GM18909 (cell line): ENCODE measurements at regions not wholly inside any gene's neighbourhood (a gene's known extent, or its start where the extent isn't known, plus 50 kb on each side); places are given as distances from the start of the nearest gene placed in this dataset.
"Not testable (repeated sequence)": the region's sequence is repeated elsewhere in the genome, so short reads cannot be mapped to it uniquely, and the experiment has no call there.

ENCODE experiments used
- ATAC-seq: cut with Tn5 transposase; IDR thresholded peaks from one replicate; pipeline ENCODE4 v1.9.1; 2021; ENCODE audit warnings: mild to moderate bottlenecking; ENCODE audit not compliant: unreplicated experiment, poor library complexity

- ATAC-seq = not testable (repeated sequence)
Observed at GRCh38 chr1:120609015-120609573, 114.7 kb upstream of the NBPF26 start.

- not testable (repeated sequence) for ATAC-seq
Observed at GRCh38 chr1:120609834-120610233, 113.9 kb upstream of the NBPF26 start.

- ATAC-seq = not testable (repeated sequence)
Observed at GRCh38 chr1:120614931-120615639, 108.7 kb upstream of the NBPF26 start.

GRCh38 chr1:120617493-120617892 lies 106.3 kb upstream of the NBPF26 start:
- not testable (repeated sequence) for ATAC-seq

- not testable (repeated sequence) for ATAC-seq
Observed at GRCh38 chr1:120619867-120620692, 103.7 kb upstream of the NBPF26 start.

GRCh38 chr1:120620693-120620969 lies 103.1 kb upstream of the NBPF26 start:
- ATAC-seq = not testable (repeated sequence)

- not testable (repeated sequence) for ATAC-seq
Observed at GRCh38 chr1:120621278-120621677, 102.5 kb upstream of the NBPF26 start.

- ATAC-seq = not testable (repeated sequence)
Observed at GRCh38 chr1:120623539-120623938, 100.2 kb upstream of the NBPF26 start.

GRCh38 chr1:120624565-120625064 lies 99.1 kb upstream of the NBPF26 start:
- not testable (repeated sequence) for ATAC-seq

- ATAC-seq = not testable (repeated sequence)
Observed at GRCh38 chr1:120629832-120630455, 93.8 kb upstream of the NBPF26 start.

GRCh38 chr1:120634816-120635806 lies 88.6 kb upstream of the NBPF26 start:
- ATAC-seq = not testable (repeated sequence)

GRCh38 chr1:120640261-120641013 lies 83.3 kb upstream of the NBPF26 start:
- ATAC-seq = not testable (repeated sequence)

- not testable (repeated sequence) for ATAC-seq
Observed at GRCh38 chr1:120641014-120641302, 82.8 kb upstream of the NBPF26 start.

GRCh38 chr1:120647182-120647581 lies 76.6 kb upstream of the NBPF26 start:
- ATAC-seq = not testable (repeated sequence)

- ATAC-seq = not testable (repeated sequence)
Observed at GRCh38 chr1:120648915-120649623, 74.7 kb upstream of the NBPF26 start.

- ATAC-seq = not testable (repeated sequence)
Observed at GRCh38 chr1:120649730-120650129, 74.0 kb upstream of the NBPF26 start.

GRCh38 chr1:120654114-120654513 lies 69.6 kb upstream of the NBPF26 start:
- not testable (repeated sequence) for ATAC-seq

- not testable (repeated sequence) for ATAC-seq
Observed at GRCh38 chr1:120655394-120655793, 68.4 kb upstream of the NBPF26 start.
